ENCODE measurements at regions not wholly inside any gene's neighbourhood (a gene's known extent, or its start where the extent isn't known, plus 50 kb on each side); places are given as distances from the start of the nearest gene placed in this dataset.
A peak's percentile ranks its signal among the peaks of the same experiment; 100 is the strongest.

DNA sequence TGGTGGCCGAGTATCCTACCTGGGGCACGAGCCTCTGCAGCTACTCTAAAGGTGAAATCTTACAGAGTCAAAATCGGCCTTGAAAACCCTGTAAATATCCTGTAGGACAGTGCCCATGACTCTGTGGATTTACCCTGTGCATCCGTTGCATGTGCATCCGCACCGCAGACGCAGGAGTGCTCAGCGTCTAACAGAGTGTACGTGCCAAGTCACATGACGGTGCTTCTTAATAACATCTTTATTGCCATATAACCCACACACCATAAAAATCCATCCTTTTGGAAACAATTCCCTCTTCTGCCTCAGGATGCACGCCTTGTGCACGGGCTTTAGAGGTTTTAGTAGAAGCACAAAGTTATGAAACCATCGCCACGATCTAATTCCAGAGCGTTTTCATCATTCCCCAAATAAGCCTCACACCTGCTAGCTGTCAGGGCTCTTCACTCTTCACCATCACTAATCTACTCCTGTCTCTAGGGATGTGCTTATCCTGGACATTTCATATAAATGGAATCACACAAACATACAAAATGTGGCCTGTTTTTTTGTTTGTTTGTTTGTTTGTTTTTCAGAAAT is 384.5 kb upstream of the SULF2 start:
- Histone ChIP-seq H4K20me1 (ENCODE audit: insufficient read depth, low read length) (no peaks in the 10 kb centered on the region), H3K9ac (ENCODE audit: low read depth, low read length) (no peak overlapping the region), H2AFZ (ENCODE audit: low read depth, low read length) (no peak overlapping the region), H3K4me1 (ENCODE audit: insufficient read depth, low read length) (peaks cover 27% of the 10 kb centered on the region), H3K4me3 (ENCODE audit: low read depth in 1 of 2, low read length in 2 of 2) (no peak overlapping the region), H3K79me2 (ENCODE audit: insufficient read depth, low read length) (no peaks in the 10 kb centered on the region), H3K4me2 (ENCODE audit: insufficient read depth, low read length) (no peak overlapping the region), H3K27me3 (ENCODE audit: insufficient read depth, low read length, poor library complexity) (no peaks in the 10 kb centered on the region), H3K36me3 (ENCODE audit: insufficient read depth, low read length) (no peaks in the 10 kb centered on the region), H3K27ac (ENCODE audit: low read length) (no peak overlapping the region), H3K9me3 (ENCODE audit: insufficient read depth, low read length, severe bottlenecking) (no peaks in the 10 kb centered on the region)
- DNase-seq (no peak), ATAC-seq (ENCODE audit: insufficient read depth, low read depth) (no peak)
- TF ChIP-seq EZH2 (IDR thresholded peaks at IDR 0.05; ENCODE audit: borderline replicate concordance, low read depth, low read length, severe bottlenecking): no peak
- no peak for TF ChIP-seq CTCF (IDR thresholded peaks at IDR 0.05; ENCODE audit: borderline replicate concordance, extremely low read depth, low read length, poor library complexity, severe bottlenecking)

DNA sequence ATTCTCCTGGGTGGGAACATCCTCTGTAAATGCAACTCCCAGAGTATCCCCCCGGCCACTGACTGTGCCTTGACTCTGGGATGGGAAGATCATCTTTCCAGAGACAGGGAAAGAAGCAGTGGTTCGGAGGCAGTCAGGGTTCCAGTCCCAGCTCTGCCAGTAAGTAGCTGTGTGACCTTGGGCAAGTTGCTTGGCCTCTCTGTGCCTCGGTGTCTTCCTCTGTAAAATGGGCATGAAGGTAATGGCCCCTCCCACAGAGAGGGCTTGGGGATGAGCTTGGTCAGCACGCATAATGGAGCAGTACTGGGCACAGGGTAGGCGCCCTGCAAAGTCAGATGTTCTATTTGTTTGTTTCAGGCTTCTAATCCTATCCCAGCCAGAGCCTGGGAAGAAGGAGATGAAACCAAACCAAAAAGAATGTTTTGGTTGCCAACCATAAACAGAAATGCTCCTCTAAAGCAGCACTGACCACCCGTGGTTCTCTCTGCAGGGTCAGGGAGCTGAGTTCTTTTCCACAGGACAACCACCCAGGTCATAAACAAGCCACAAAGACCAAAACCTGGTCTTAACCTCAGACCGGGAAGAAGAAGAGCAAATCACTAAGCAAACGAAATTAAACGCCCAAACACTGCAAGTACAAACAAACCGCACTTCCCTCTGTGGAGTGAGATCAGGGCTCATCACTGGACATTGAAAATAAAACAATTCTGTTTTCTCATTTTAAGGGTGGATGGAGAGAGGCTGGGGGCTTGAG is 381.0 kb upstream of the SULF2 start:
- DNase-seq (no peak), ATAC-seq (ENCODE audit: insufficient read depth, low read depth) (peak; percentile 73)
- no peak for TF ChIP-seq CTCF (IDR thresholded peaks at IDR 0.05; ENCODE audit: borderline replicate concordance, extremely low read depth, low read length, poor library complexity, severe bottlenecking)
- no peak for TF ChIP-seq EZH2 (IDR thresholded peaks at IDR 0.05; ENCODE audit: borderline replicate concordance, low read depth, low read length, severe bottlenecking)
- 0 out of 2 replicates have a peak overlapping the region, but pooled peaks have one; percentile 21 for H2AFZ ChIP-seq (ENCODE audit: low read depth, low read length)
- H3K79me2 ChIP-seq (ENCODE audit: insufficient read depth, low read length): no peaks in the 10 kb centered on the region
- peak overlapping the region; percentile 26 for H3K27ac ChIP-seq (ENCODE audit: low read length)
- H3K4me3 ChIP-seq (ENCODE audit: low read depth in 1 of 2, low read length in 2 of 2): no peak overlapping the region
- no peaks in the 10 kb centered on the region for H3K27me3 ChIP-seq (ENCODE audit: insufficient read depth, low read length, poor library complexity)
- H4K20me1 ChIP-seq (ENCODE audit: insufficient read depth, low read length): no peaks in the 10 kb centered on the region
- H3K9me3 ChIP-seq (ENCODE audit: insufficient read depth, low read length, severe bottlenecking): no peaks in the 10 kb centered on the region
- no peak overlapping the region for H3K9ac ChIP-seq (ENCODE audit: low read depth, low read length)
- H3K4me1 ChIP-seq (ENCODE audit: insufficient read depth, low read length): peaks cover 27% of the 10 kb centered on the region
- H3K4me2 ChIP-seq (ENCODE audit: insufficient read depth, low read length): peak overlapping the region; percentile 26
- H3K36me3 ChIP-seq (ENCODE audit: insufficient read depth, low read length): no peaks in the 10 kb centered on the region

- H4K20me1 ChIP-seq (ENCODE audit: insufficient read depth, low read length): no peaks in the 10 kb centered on the region
- DNase-seq: no peak
- H3K4me3 ChIP-seq (ENCODE audit: low read depth in 1 of 2, low read length in 2 of 2): no peak overlapping the region
Observed at GRCh38 chr20:48165401-48165685, 380.1 kb upstream of the SULF2 start.

More at GRCh38 chr20:48165401-48165685, 380.1 kb upstream of the SULF2 start:
- Histone ChIP-seq H3K27me3 (ENCODE audit: insufficient read depth, low read length, poor library complexity) (no peaks in the 10 kb centered on the region), H3K27ac (ENCODE audit: low read length) (no peak overlapping the region), H3K4me1 (ENCODE audit: insufficient read depth, low read length) (peaks cover 18% of the 10 kb centered on the region), H3K9me3 (ENCODE audit: insufficient read depth, low read length, severe bottlenecking) (no peaks in the 10 kb centered on the region), H3K36me3 (ENCODE audit: insufficient read depth, low read length) (no peaks in the 10 kb centered on the region), H3K4me2 (ENCODE audit: insufficient read depth, low read length) (no peak overlapping the region), H2AFZ (ENCODE audit: low read depth, low read length) (no peak overlapping the region), H3K79me2 (ENCODE audit: insufficient read depth, low read length) (no peaks in the 10 kb centered on the region), H3K9ac (ENCODE audit: low read depth, low read length) (no peak overlapping the region)
- TF ChIP-seq CTCF (IDR thresholded peaks at IDR 0.05; ENCODE audit: borderline replicate concordance, extremely low read depth, low read length, poor library complexity, severe bottlenecking) (no peak), EZH2 (IDR thresholded peaks at IDR 0.05; ENCODE audit: borderline replicate concordance, low read depth, low read length, severe bottlenecking) (no peak)
- no peak for ATAC-seq (ENCODE audit: insufficient read depth, low read depth)
